GM21529 (cell line): ENCODE measurements at regions not wholly inside any gene's neighbourhood (a gene's known extent, or its start where the extent isn't known, plus 50 kb on each side); places are given as distances from the start of the nearest gene placed in this dataset.

Experiments used
- ATAC-seq: cut with Tn5 transposase; IDR thresholded peaks from one replicate; pipeline ENCODE4 v1.9.1; 2021; ENCODE audit not compliant: unreplicated experiment

GRCh38 chr2:128734521-128735295 lies 416.0 kb upstream of the HS6ST1 start:
- no peak for ATAC-seq

DNA sequence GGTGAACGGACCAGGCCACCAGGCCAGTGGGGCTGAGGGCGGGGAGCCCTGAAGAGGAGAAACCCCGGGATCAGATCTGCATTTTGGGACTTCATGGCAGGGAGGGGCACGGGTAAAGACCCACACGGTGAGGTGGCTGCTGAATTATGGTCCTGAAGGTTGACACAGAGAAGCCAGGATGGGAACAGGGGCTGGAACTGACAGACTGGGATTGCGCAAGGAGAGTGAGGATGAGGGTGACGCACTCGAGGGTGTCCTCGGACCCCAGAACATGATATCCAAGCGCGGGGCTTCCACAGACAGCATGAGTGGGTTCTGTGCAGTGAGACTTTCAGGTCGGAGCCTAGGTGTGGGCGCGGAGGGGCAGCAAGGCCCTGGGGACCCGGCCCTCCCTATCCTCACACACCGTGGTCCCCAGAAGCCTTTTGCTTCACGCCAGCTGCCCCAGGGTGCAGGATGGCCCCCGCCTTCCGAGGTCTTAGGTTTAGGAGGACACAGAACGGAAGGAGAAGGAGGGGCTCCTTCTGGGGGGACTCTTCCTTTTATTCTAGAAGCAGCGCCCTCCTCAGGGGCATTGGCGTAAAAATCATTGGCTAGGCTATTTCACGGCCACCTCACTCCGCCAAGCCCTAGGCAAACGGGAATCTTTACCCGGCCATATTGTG lies 416.8 kb upstream of the HS6ST1 start:
- ATAC-seq, result no peak

DNA sequence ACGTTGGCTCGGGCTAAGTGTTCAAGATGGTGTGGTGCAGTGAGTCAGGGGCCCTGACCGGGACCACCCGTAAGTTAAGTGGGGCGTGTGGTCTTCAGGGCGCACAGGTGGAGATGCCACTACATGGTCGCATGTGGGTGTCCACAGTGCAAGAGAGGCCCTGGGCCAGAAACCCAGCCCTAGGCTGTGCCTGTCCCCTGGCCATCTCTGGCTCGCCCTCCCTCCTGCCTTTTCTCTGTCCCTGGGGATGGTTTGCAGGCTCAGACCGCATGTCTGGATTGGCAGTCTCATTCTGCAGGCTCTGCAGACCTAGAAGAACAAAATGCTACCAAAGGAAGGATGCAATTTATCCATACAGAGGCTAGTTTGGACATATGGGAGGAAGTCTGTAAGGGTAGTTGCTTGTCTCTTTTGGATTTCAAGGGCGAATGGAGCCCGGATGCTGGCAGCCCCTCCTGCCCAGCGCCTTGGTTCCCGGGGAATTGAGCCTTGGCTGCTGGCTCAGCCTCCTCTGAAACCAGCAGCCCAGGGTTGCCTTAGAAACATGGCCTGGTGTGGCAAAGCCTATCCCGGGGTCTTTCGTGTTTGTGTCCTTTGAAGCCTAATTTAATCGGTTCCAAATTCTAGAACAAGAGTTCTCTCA lies 417.5 kb upstream of the HS6ST1 start:
- ATAC-seq, result no peak

- ATAC-seq, result peak; percentile 51
Measured at GRCh38 chr2:128736689-128737545, 418.2 kb upstream of the HS6ST1 start.

DNA sequence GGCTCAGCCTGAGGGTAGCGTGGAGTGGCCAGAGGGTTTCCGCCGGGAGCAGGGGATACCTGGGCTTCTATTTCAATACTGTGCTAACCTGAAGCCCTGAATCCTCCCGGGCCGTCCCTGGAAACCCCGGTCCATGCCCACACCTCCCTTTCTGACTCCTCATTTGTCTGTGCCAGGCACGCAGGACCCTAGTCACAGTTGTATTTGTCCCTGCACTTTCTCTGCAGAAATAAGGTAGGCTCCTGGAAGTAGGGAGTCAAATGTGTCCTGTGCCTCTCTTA lies 418.8 kb upstream of the HS6ST1 start:
- no peak for ATAC-seq

DNA sequence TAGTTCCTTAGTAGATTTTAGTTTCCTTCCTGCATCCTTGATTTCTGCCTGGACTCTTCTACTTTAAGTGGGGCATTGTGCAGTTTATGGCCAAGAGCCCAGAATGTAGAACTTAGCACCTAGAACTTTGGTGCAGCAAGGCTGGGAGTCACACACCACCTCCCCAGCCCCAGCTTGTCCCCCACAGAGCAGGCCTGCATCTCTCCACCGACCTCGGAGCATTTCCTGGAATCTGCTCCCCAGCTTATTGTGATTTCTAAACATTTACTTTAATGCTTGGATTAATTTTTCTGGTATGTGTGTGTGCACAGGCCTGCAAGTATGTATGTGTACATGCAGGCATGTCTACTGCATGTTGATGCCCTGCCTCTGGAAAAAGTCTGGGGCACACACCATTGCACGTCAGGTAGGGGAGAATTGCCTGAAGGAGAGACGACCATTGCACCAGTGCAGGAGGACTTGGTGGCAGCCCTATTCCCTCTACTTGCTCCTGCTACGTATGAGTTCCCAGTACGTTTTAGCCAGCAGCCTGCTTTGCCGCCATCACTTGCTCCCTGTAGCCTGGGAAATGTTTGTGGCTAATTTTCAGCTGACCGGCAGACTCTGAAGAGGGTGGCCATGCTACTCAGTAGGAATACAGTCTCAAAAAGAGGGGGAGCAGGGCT lies 419.9 kb upstream of the HS6ST1 start:
- ATAC-seq, result no peak

DNA sequence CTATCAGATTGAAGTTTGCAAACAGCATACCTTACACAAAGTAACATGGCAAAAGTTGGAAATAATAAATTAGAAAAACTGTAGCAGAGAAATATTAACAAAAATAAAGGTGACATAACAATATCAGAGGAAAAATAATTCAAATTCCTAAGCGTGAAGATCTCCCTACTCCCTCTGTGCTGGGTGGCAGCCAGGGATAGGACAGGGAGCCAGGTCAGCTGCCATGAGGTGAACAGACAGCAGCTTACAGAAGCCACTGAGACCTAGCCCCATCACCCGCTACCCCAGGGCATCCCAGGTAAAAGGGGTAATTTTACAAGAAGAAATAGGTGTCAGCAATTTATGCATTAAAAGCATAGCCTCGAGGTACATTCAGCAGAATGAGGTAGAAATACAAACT lies 423.8 kb upstream of the HS6ST1 start:
- ATAC-seq, result no peak

- no peak for ATAC-seq
Measured at GRCh38 chr2:128745946-128746345, 427.3 kb upstream of the HS6ST1 start.

GRCh38 chr2:128746356-128746755 lies 427.7 kb upstream of the HS6ST1 start:
- no peak for ATAC-seq

DNA sequence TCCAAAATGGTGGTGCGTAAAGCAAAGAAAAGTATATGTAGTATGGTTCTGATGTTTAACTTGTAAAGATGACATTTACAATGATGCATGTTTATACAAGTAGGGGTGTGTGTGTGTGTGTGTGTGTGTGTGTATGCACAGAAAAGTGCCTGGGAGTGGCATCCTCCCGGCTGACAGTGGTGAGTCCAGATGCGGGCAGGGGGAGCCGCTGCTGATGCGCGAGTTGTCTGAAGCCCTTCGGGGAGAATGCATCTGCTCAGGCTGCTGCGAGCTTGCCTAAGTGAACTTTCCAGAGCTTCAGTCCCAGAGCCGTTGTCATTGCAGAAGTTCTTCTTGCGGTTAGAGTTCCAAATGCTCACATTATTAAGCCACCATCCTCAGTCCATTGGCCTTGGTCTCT lies 429.7 kb upstream of the HS6ST1 start:
- no peak for ATAC-seq

DNA sequence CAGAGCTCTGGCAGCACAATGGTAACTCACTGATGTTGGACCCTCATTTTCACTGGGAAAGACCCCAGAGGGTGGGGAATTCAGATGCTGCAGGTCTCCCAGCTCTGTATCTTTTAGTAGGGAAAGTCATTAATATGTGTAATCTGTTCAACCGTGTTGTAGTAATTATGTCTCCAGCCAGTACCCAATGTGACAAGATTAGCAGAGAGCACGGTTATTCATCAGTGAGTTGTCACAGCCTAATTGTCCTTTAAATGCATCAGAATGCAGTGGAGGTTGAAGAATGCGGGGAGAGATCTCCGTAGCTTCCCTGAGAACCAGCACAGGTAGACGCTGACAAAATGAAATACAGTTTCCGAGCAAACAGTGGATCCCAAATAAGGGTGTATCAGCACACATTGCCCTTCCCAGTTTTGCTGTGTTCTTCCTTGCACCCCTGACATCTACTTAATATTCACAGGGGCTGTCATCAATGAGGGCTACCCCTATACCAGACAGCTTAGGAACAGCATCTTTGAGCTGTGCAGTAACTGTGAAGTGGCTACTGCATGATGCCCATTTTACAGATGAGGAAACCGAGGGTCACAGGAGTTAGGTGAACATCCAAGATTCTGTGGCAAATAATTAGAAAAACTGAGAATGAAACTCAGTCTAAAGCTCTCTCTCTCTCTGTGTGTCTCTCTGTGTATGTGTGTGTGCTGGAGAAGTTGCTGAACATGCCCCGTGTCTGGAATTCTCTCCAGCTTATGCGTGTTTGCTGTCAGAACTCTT lies 430.4 kb upstream of the HS6ST1 start:
- ATAC-seq, result no peak

- no peak for ATAC-seq
Measured at GRCh38 chr2:128750328-128751165, 431.9 kb upstream of the HS6ST1 start.

DNA sequence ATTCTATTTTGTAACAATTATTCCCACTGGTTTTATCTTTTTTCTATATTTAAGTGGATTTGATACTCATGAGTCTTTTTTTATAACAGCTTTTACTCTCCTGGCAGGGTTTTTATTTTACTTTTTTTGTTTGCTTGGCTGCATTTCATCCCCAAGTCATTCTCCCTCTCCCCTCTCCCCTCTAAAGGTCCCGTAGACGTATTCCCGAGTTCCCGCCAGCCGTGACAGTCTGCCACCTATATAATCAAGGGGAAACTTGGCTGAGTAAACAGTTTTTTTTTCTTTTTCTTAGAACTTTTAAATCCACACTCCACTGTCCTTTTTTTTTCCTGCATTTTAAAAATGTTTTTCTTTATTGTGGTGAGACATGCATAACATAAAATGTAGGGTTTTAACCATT lies 433.1 kb upstream of the HS6ST1 start:
- no peak for ATAC-seq

GRCh38 chr2:128752691-128753263 lies 434.1 kb upstream of the HS6ST1 start:
- no peak for ATAC-seq

GRCh38 chr2:128753321-128753720 lies 434.7 kb upstream of the HS6ST1 start:
- ATAC-seq, result no peak

- no peak for ATAC-seq
Measured at GRCh38 chr2:128753800-128754199, 435.1 kb upstream of the HS6ST1 start.

- ATAC-seq, result peak; percentile 97
Measured at GRCh38 chr2:128754246-128754724, 435.6 kb upstream of the HS6ST1 start.

- no peak for ATAC-seq
Measured at GRCh38 chr2:128755695-128756364, 437.2 kb upstream of the HS6ST1 start.
